Colonic mucosa (tissue), 4 donors: ENCODE measurements at regions not wholly inside any gene's neighbourhood (a gene's known extent, or its start where the extent isn't known, plus 50 kb on each side); places are given as distances from the start of the nearest gene placed in this dataset.
A peak's percentile ranks its signal among the peaks of the same experiment; 100 is the strongest.

Source experiments
- DNase-seq: peaks from one replicate; pipeline ENCODE4 v3.0.0-alpha.2; 2020
- H3K27ac ChIP-seq: fragments of 200-600 bp; one replicate; pipeline ENCODE4 v1.8.0; 2021
- H3K27me3 ChIP-seq: fragments of 200-600 bp; one replicate; pipeline ENCODE4 v1.8.0; 2021
- H3K36me3 ChIP-seq: fragments of 200-600 bp; one replicate; pipeline ENCODE4 v1.8.0; 2021
- H3K4me1 ChIP-seq: fragments of 200-600 bp; one replicate; pipeline ENCODE4 v1.8.0; 2021; ENCODE audit warnings: mild to moderate bottlenecking
- H3K4me3 ChIP-seq: fragments of 200-600 bp; one replicate; pipeline ENCODE4 v1.8.0; 2021
- H3K9ac ChIP-seq, 2 donors: one replicate each; pipeline ENCODE4 v1.7.0; 2013; ENCODE audit warnings: control low read depth in 2 of 2, low read depth in 2 of 2, low read length in 2 of 2
- H3K9me3 ChIP-seq: fragments of 200-600 bp; one replicate; pipeline ENCODE4 v1.8.0; 2021
- intact Hi-C: fragments of 100-400 bp; cut with DNase I; formaldehyde crosslinking; loops from one replicate; pipeline ENCODE4 v1.14.1; 2022
- TF ChIP-seq, protein P1 (sequence below): fragments of 200-600 bp; IDR thresholded peaks from one replicate; pipeline ENCODE4 v1.8.0; 2022; ENCODE audit warnings: antibody characterized with exemption, mild to moderate bottlenecking
- donor health status: healthy.
- donor health status: DM: no; HTN: no; CAD: no.
- donor health status: DM: no; HTN: no; CAD: no.

DNA sequence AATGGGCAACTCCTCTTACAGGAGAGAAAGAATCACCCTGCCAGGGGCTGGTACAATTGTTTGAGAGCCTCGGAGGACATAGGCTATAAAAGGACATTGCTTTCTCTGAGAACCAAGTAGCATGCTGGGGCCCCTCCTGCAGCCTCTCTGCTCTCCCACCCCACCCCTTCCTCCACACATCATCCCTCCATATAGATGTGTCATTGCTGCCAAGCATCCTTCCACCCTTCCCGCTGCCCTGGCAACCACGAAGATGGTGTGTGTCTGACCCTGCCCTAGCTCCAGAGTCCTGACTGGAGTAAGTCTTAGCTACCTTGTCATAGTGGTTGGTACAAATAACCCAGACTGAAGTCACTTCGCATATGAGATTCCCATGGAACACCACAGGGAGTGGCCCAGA is 129.7 kb downstream of the SNX5 start:
- TF ChIP-seq, protein P1, sequence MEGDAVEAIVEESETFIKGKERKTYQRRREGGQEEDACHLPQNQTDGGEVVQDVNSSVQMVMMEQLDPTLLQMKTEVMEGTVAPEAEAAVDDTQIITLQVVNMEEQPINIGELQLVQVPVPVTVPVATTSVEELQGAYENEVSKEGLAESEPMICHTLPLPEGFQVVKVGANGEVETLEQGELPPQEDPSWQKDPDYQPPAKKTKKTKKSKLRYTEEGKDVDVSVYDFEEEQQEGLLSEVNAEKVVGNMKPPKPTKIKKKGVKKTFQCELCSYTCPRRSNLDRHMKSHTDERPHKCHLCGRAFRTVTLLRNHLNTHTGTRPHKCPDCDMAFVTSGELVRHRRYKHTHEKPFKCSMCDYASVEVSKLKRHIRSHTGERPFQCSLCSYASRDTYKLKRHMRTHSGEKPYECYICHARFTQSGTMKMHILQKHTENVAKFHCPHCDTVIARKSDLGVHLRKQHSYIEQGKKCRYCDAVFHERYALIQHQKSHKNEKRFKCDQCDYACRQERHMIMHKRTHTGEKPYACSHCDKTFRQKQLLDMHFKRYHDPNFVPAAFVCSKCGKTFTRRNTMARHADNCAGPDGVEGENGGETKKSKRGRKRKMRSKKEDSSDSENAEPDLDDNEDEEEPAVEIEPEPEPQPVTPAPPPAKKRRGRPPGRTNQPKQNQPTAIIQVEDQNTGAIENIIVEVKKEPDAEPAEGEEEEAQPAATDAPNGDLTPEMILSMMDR, result no peak
- Histone ChIP-seq H3K27ac (no peak overlapping the region), H3K9ac (no peak overlapping the region), H3K36me3 (no peaks in the 10 kb centered on the region), H3K4me1 (no peaks in the 10 kb centered on the region), H3K27me3 (no peaks in the 10 kb centered on the region), H3K9me3 (no peaks in the 10 kb centered on the region), H3K4me3 (no peak overlapping the region)
- DNase-seq, result no peak
- intact Hi-C loops, result no loop called here

DNA sequence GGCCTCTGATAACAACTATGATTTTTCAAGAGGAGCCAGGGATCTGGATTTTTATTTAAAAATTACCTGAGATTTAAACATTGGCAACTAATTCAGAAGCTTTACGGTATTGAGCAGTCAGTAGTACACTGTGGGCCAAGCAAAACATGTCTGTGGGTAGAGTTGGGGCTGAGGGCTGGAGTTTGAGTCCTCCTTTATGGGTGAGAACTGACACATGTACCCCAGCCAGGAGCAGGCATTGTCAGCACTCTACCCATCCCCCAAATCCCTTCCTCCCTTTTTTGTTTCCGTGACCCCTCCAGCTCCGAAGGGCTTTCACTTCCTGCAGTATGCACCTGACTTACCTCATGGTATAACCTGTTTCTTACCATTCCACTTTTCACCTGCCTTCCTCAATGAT is 131.4 kb downstream of the SNX5 start:
- Histone ChIP-seq H3K4me3 (no peak overlapping the region), H3K27me3 (no peaks in the 10 kb centered on the region), H3K9ac (peak overlapping the region in 1 of 2 donors; percentile 1), H3K27ac (peak overlapping the region; percentile 52), H3K36me3 (no peaks in the 10 kb centered on the region), H3K4me1 (no peaks in the 10 kb centered on the region), H3K9me3 (no peaks in the 10 kb centered on the region)
- intact Hi-C loops, result no loop called here
- DNase-seq, result no peak
- TF ChIP-seq, protein P1, result no peak

DNA sequence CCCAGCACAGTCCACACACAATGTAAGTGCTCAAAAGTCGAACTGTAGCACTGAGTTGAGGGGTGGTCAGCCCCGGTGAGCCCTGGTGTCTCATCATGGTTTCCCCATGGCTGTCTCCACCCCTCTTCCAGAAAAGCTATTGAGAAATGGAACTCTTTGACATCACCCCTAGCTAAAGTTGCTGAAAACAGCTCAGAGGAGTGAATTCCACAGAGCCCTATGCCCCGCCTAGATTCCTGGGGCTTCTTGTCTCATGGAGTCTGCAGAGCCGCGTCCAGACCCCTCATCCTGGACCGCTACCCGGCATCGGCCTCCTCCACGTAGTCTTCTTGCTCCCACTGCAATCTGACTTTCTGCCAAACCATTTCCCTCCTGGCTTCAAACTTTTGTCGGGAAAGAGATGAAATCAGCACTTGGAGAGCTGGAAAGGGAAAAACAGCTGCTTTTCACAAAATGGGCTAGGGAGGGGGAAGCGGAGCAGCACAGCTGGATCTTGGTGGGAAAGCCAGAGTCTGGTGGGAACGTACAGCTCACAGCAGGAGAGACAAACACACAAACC is 132.2 kb downstream of the SNX5 start:
- intact Hi-C loops, result no loop called here
- H3K4me1 ChIP-seq, result no peaks in the 10 kb centered on the region
- peak overlapping the region; percentile 52 for H3K27ac ChIP-seq
- H3K9ac ChIP-seq, result no peak overlapping the region
- H3K27me3 ChIP-seq, result no peaks in the 10 kb centered on the region
- no peaks in the 10 kb centered on the region for H3K36me3 ChIP-seq
- no peak for DNase-seq
- no peaks in the 10 kb centered on the region for H3K9me3 ChIP-seq
- TF ChIP-seq, protein P1, result no peak
- H3K4me3 ChIP-seq, result no peak overlapping the region

DNA sequence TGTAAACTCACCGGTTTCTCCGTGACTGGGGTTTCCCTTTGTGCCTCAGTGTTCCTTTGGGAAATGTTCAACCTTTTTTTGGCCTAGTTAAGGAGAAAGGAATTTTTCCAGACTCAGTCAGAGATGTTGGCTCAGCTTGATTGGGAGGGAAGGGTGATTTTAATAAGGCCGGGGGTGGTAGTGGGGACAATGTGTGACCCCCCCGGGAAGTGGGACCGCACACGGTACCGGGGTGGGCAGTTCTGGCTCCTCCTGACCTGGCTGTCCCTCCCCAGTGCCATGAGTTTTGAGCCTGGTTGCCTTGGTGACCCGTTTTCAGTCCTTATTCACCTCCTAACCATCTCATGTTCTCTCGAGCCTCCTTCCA is 132.7 kb downstream of the SNX5 start:
- no peaks in the 10 kb centered on the region for H3K36me3 ChIP-seq
- no peaks in the 10 kb centered on the region for H3K27me3 ChIP-seq
- TF ChIP-seq, protein P1, result no peak
- H3K27ac ChIP-seq, result peak overlapping the region; percentile 52
- no peaks in the 10 kb centered on the region for H3K4me1 ChIP-seq
- H3K4me3 ChIP-seq, result no peak overlapping the region
- H3K9me3 ChIP-seq, result no peaks in the 10 kb centered on the region
- no peak overlapping the region for H3K9ac ChIP-seq
- intact Hi-C loops, result no loop called here
- DNase-seq, result no peak

DNA sequence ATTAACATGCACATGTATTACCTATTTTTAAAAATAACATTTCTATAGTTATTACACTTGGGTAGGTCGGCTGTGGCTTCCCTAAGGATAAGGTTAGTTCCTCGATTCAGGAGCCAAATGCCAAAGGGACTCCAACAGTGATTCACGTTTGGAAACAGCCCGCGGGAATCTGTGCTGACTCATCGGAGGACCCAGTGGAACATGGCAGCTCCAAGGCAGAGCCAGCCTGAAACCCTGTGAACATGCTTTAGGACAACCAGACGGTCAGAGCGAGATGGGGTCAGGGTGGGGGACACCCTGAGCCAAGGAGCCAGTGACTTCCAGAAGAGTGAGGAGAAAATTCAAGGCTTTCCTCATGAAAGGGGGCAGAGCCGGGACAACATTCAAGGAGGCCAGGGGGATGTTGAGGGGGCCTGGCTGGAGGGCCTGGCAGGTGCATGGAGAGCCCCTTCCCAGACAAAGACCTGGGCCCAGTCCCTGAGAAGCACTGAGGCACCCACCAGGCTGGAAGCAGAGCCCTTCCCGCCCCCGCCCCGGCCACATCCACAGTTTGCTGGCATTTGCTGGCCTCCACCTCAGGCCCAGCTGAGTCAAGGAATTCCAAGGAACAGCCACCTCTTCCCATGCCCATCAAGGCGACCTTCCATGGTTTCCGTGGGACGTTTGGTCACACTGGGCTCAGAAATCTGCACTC is 133.2 kb downstream of the SNX5 start:
- intact Hi-C loops, result no loop called here
- Histone ChIP-seq H3K4me3 (no peak overlapping the region), H3K9ac (peak overlapping the region in 1 of 2 donors; percentile 29), H3K4me1 (no peaks in the 10 kb centered on the region), H3K9me3 (no peaks in the 10 kb centered on the region), H3K27ac (peak overlapping the region; percentile 52), H3K27me3 (no peaks in the 10 kb centered on the region), H3K36me3 (no peaks in the 10 kb centered on the region)
- TF ChIP-seq, protein P1, result no peak
- no peak for DNase-seq
